ENCODE measurements at regions not wholly inside any gene's neighbourhood (a gene's known extent, or its start where the extent isn't known, plus 50 kb on each side); places are given as distances from the start of the nearest gene placed in this dataset.

DNA sequence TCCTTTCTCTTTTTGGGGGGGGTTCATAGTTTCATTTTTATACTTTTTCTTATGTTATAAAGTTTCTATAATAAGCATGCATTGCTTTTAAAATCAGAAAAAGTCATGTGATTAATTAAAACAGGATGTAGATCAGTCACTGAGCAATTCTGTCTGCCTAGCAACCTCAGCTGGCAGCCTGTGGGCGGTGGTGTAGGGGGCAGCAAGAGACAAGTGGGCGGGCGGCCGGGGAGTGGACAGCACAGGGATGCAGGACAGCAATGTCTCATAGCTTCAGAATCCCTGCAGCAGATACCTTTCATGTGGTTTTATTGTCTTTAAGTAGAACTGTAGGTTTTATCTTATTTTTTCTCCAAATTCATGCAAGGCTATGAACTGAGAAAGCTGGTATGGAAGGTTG is 101.9 kb upstream of the S1PR3 start:
- TF ChIP-seq CTCF (IDR thresholded peaks at IDR 0.05) = no peak
- H3K36me3 ChIP-seq (ENCODE audit: low read depth) = no peaks in the 10 kb centered on the region
- no peaks in the 10 kb centered on the region for H3K9me3 ChIP-seq
- no peaks in the 10 kb centered on the region for H3K4me1 ChIP-seq (ENCODE audit: low read depth)
- intact Hi-C loops (cut with DNase I, micrococcal nuclease) = no loop called here
- DNase-seq = no peak
- no peak for ATAC-seq
- H3K4me3 ChIP-seq = no peak overlapping the region

DNA sequence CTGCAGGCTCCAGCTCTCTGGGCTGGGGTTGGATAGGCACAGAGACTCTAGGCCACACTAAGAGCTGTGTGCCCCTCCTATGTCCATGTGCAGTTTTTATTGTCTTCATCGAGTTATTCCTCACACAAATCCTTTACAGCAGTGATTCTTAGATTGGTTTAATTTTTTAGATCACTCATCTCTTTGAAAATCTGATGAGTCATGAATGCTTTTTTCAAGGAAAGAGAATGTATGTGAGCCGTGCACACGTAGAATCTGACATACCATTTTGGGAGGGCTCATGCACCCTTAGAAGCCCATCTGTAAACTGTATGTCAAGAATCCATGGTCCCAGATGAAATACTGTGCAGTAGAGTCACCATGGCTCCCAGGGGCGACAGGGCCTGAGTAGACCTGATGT is 100.7 kb upstream of the S1PR3 start:
- Histone ChIP-seq H3K9me3 (no peaks in the 10 kb centered on the region), H3K36me3 (ENCODE audit: low read depth) (no peaks in the 10 kb centered on the region), H3K4me1 (ENCODE audit: low read depth) (no peaks in the 10 kb centered on the region), H3K4me3 (no peak overlapping the region)
- ATAC-seq = no peak
- intact Hi-C loops (cut with DNase I, micrococcal nuclease) = no loop called here
- TF ChIP-seq CTCF (IDR thresholded peaks at IDR 0.05) = no peak
- no peak for DNase-seq

GRCh38 chr9:88891040-88891439 is 100.2 kb upstream of the S1PR3 start:
- H3K4me3 ChIP-seq = no peak overlapping the region
- DNase-seq (no peak), ATAC-seq (no peak)
- no peak for TF ChIP-seq CTCF (IDR thresholded peaks at IDR 0.05)
- intact Hi-C loops (cut with DNase I, micrococcal nuclease) = no loop called here
- no peaks in the 10 kb centered on the region for H3K4me1 ChIP-seq (ENCODE audit: low read depth)
- no peaks in the 10 kb centered on the region for H3K9me3 ChIP-seq
- no peaks in the 10 kb centered on the region for H3K36me3 ChIP-seq (ENCODE audit: low read depth)

DNA sequence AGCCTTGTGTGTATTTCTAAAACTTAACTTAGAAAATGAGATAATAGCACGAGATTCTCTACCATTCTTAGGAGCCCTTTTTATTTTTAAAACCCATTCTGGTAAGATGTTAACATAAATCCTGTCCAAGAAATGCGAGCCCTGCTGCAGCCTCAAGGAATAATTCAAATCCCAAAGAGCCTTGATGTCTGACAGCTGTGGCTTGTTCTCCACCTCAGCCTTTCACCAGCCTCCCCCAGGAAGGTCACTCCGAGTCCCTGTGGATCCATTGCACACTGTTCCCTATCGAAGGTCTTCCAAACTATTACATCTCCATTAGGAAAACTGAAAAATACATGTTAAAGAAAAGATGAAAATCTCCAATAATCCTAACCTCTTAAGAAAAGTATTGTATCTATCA is 98.5 kb upstream of the S1PR3 start:
- ATAC-seq (no peak), DNase-seq (no peak)
- Histone ChIP-seq H3K4me1 (ENCODE audit: low read depth) (no peaks in the 10 kb centered on the region), H3K9me3 (no peaks in the 10 kb centered on the region), H3K36me3 (ENCODE audit: low read depth) (no peaks in the 10 kb centered on the region), H3K4me3 (no peak overlapping the region)
- TF ChIP-seq CTCF (IDR thresholded peaks at IDR 0.05) = no peak
- intact Hi-C loops (cut with DNase I, micrococcal nuclease) = no loop called here

GRCh38 chr9:88897081-88897480 is 94.2 kb upstream of the S1PR3 start:
- H3K36me3 ChIP-seq (ENCODE audit: low read depth) = no peaks in the 10 kb centered on the region
- ATAC-seq = no peak
- no peak for DNase-seq
- H3K4me3 ChIP-seq = no peak overlapping the region
- intact Hi-C loops (cut with DNase I, micrococcal nuclease) = no loop called here
- no peak for TF ChIP-seq CTCF (IDR thresholded peaks at IDR 0.05)
- no peaks in the 10 kb centered on the region for H3K4me1 ChIP-seq (ENCODE audit: low read depth)
- no peaks in the 10 kb centered on the region for H3K9me3 ChIP-seq

- no peaks in the 10 kb centered on the region for H3K9me3 ChIP-seq
- H3K4me1 ChIP-seq (ENCODE audit: low read depth) = no peaks in the 10 kb centered on the region
- ATAC-seq (no peak), DNase-seq (no peak)
- intact Hi-C loops (cut with DNase I, micrococcal nuclease) = no loop called here
- no peak overlapping the region for H3K4me3 ChIP-seq
- H3K36me3 ChIP-seq (ENCODE audit: low read depth) = no peaks in the 10 kb centered on the region
- TF ChIP-seq CTCF (IDR thresholded peaks at IDR 0.05) = no peak
Measured at GRCh38 chr9:88898039-88898720, 93.1 kb upstream of the S1PR3 start.

Measured in mucosa of descending colon (tissue), 3 donors.